Gastroesophageal sphincter (tissue), 4 donors: ENCODE measurements at regions not wholly inside any gene's neighbourhood (a gene's known extent, or its start where the extent isn't known, plus 50 kb on each side); places are given as distances from the start of the nearest gene placed in this dataset.

Experiments used
- ATAC-seq: fragments of 150-250 bp; one replicate; pipeline ENCODE4 v1.9.1; 2016; ENCODE audit warnings: mild to moderate bottlenecking, moderate library complexity
- H3K27ac ChIP-seq, 4 donors: fragments of 200-600 bp; sonication (generic) in 3 of 4; 1 replicate in 3 of 4; 2 replicates in 1 of 4; pipeline ENCODE4 v1.5.1; 2016 to 2019
- H3K27me3 ChIP-seq: fragments of 200-600 bp; sonication (generic); one replicate; pipeline ENCODE4 v1.5.1; 2019
- H3K36me3 ChIP-seq, 2 donors: fragments of 200-600 bp; sonication (generic); one replicate each; pipeline ENCODE4 v1.5.1; 2019; ENCODE audit warnings: control low read depth in 1 of 2
- H3K4me1 ChIP-seq, 3 donors: fragments of 200-600 bp; sonication (generic); 1 replicate in 2 of 3; 2 replicates in 1 of 3; pipeline ENCODE4 v1.5.1; 2016 to 2019; ENCODE audit warnings: control low read depth in 2 of 3
- H3K4me3 ChIP-seq, 2 donors: fragments of 200-600 bp; sonication (generic); one replicate each; pipeline ENCODE4 v1.5.1; 2019; ENCODE audit warnings: mild to moderate bottlenecking in 1 of 2, moderate library complexity in 1 of 2
- H3K9me3 ChIP-seq, 3 donors: fragments of 200-600 bp; sonication (generic); one replicate each; pipeline ENCODE4 v1.5.1; 2017 to 2019; ENCODE audit warnings: control low read depth in 2 of 3
- CTCF ChIP-seq, 4 experiments: fragments of 200-600 bp in 2 of 4; fragments of 450-650 bp in 2 of 4; sonication (generic) in 1 of 4; IDR thresholded peaks; one replicate each; pipeline ENCODE4 v1.5.1; 2017 to 2019; ENCODE audit warnings: antibody characterized with exemption in 4 of 4, mild to moderate bottlenecking in 2 of 4, moderate library complexity in 2 of 4
- EP300 ChIP-seq: sonication (generic); formaldehyde crosslinking; IDR thresholded peaks from one replicate; pipeline ENCODE4 v1.6.1; 2017; ENCODE audit warnings: antibody characterized with exemption, mild to moderate bottlenecking
- POLR2A ChIP-seq, 2 donors: fragments of 450-650 bp; IDR thresholded peaks; one replicate each; pipeline ENCODE4 v1.6.1; 2017; ENCODE audit warnings: antibody characterized with exemption in 2 of 2, mild to moderate bottlenecking in 2 of 2, moderate library complexity in 1 of 2
- POLR2AphosphoS5 ChIP-seq: sonication (generic); formaldehyde crosslinking; IDR thresholded peaks from one replicate; pipeline ENCODE4 v1.6.1; 2017; ENCODE audit warnings: antibody characterized with exemption
- WGBS, 2 donors: methylation state at CpG; one replicate each; pipeline ENCODE4 v1.1.5; 2018; ENCODE audit warnings: low coverage in 1 of 2; 5-methylcytosine and 5-hydroxymethylcytosine counted together

- 23 to 44% methylated on average over 2 of the region's 2 CpGs for WGBS, 2 donors
- H3K4me1 ChIP-seq: no peaks in the 10 kb centered on the region
- H3K36me3 ChIP-seq: no peaks in the 10 kb centered on the region
- no peak for ATAC-seq
- TF ChIP-seq POLR2AphosphoS5 (no peak), POLR2A (IDR thresholded peaks at IDR 0.05) (no peak), CTCF (IDR thresholded peaks at IDR 0.05) (no peak), EP300 (no peak)
- no peak overlapping the region for H3K4me3 ChIP-seq
- no peaks in the 10 kb centered on the region for H3K27me3 ChIP-seq
- no peak overlapping the region for H3K27ac ChIP-seq
- H3K9me3 ChIP-seq: peaks cover 0 to 4% (median 0%) of the 10 kb centered on the region in 3 donors
Measured at GRCh38 chr2:225340923-225341322, 58.6 kb upstream of the NYAP2 start.

GRCh38 chr2:225337183-225337582 lies 62.3 kb upstream of the NYAP2 start:
- no peak for TF ChIP-seq EP300
- TF ChIP-seq POLR2AphosphoS5: no peak
- TF ChIP-seq POLR2A (IDR thresholded peaks at IDR 0.05): no peak
- no peak for TF ChIP-seq CTCF (IDR thresholded peaks at IDR 0.05)
- ATAC-seq: no peak

GRCh38 chr2:225334514-225334913 lies 65.0 kb upstream of the NYAP2 start:
- H3K4me3 ChIP-seq: no peak overlapping the region
- 54 to 55% methylated on average over 4 of the region's 4 CpGs for WGBS, 2 donors
- no peaks in the 10 kb centered on the region for H3K27me3 ChIP-seq
- TF ChIP-seq EP300: no peak
- no peak for TF ChIP-seq POLR2A (IDR thresholded peaks at IDR 0.05)
- no peak for TF ChIP-seq CTCF (IDR thresholded peaks at IDR 0.05)
- TF ChIP-seq POLR2AphosphoS5: no peak
- no peaks in the 10 kb centered on the region for H3K36me3 ChIP-seq
- no peaks in the 10 kb centered on the region for H3K4me1 ChIP-seq
- H3K27ac ChIP-seq: no peak overlapping the region
- no peaks in the 10 kb centered on the region for H3K9me3 ChIP-seq
- ATAC-seq: no peak

More at GRCh38 chr2:225337183-225337582, 62.3 kb upstream of the NYAP2 start:
- Histone ChIP-seq H3K4me1 (no peaks in the 10 kb centered on the region), H3K27ac (no peak overlapping the region), H3K27me3 (no peaks in the 10 kb centered on the region), H3K36me3 (no peaks in the 10 kb centered on the region), H3K4me3 (no peak overlapping the region), H3K9me3 (no peaks in the 10 kb centered on the region)
- 6 to 13% methylated on average over 1 of the region's 1 CpG for WGBS, 2 donors

- H3K4me3 ChIP-seq: no peak overlapping the region
- no peak for ATAC-seq
- TF ChIP-seq POLR2AphosphoS5 (no peak), POLR2A (IDR thresholded peaks at IDR 0.05) (no peak), EP300 (no peak), CTCF (IDR thresholded peaks at IDR 0.05) (no peak)
- no peak overlapping the region for H3K27ac ChIP-seq
- no peaks in the 10 kb centered on the region for H3K36me3 ChIP-seq
- H3K27me3 ChIP-seq: no peaks in the 10 kb centered on the region
- no peaks in the 10 kb centered on the region for H3K4me1 ChIP-seq
- WGBS, 2 donors: 25 to 41% methylated on average over 2 to 4 of the region's 4 CpGs
- H3K9me3 ChIP-seq: no peaks in the 10 kb centered on the region
Measured at GRCh38 chr2:225328192-225328591, 71.3 kb upstream of the NYAP2 start.

GRCh38 chr2:225326969-225327368 lies 72.5 kb upstream of the NYAP2 start:
- 22 to 86% methylated on average over 1 of the region's 1 CpG for WGBS, 2 donors
- no peak for TF ChIP-seq EP300
- TF ChIP-seq POLR2AphosphoS5: no peak
- no peak for TF ChIP-seq POLR2A (IDR thresholded peaks at IDR 0.05)
- no peak for TF ChIP-seq CTCF (IDR thresholded peaks at IDR 0.05)
- H3K4me1 ChIP-seq: no peaks in the 10 kb centered on the region
- no peaks in the 10 kb centered on the region for H3K9me3 ChIP-seq
- ATAC-seq: no peak
- no peak overlapping the region for H3K27ac ChIP-seq
- H3K4me3 ChIP-seq: no peak overlapping the region
- H3K27me3 ChIP-seq: no peaks in the 10 kb centered on the region
- H3K36me3 ChIP-seq: no peaks in the 10 kb centered on the region
